ENCODE measurements at regions not wholly inside any gene's neighbourhood (a gene's known extent, or its start where the extent isn't known, plus 50 kb on each side); places are given as distances from the start of the nearest gene placed in this dataset.

DNA sequence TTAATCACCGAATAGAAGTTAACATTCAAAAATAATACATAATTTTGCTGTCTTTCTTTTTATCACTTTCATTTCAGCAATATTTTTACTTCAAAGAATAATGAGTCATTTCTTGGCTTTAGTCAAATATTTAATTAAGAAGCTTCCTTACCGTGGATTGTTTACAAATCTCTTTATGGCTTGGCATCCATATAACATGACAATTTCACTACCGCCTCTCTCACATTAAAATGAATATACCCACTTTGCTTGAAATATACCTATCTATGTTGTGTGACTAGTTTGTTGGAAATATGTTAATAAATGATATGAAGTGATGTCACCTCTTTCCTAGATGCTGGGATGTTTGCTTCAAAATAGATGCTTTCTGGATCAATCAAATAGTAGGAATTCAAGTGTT lies 1203.9 kb downstream of the AMY1C start:
- Histone ChIP-seq H4K20me1 (replicated peaks; ENCODE audit: control insufficient read depth, extremely low read depth, insufficient read depth, low read length) (no peaks in the 10 kb centered on the region), H3K9me3 (replicated peaks; ENCODE audit: control insufficient read depth, insufficient read depth, low read length) (no peaks in the 10 kb centered on the region), H3K4me1 (ENCODE audit: control insufficient read depth, extremely low read depth, insufficient read depth, low read length) (no peaks in the 10 kb centered on the region), H3K4me3 (replicated peaks in 1 of 3; ENCODE audit: insufficient read depth in 1 of 3, low read depth in 1 of 3, low read length in 3 of 3) (no peak overlapping the region), H3K27ac (ENCODE audit: insufficient read depth, low read depth, low read length) (no peak overlapping the region), H3K9ac (replicated peaks; ENCODE audit: extremely low read depth, insufficient read depth, low read length) (no peak overlapping the region), H3K4me2 (ENCODE audit: insufficient read depth, low read length) (no peak overlapping the region), H3K9me1 (replicated peaks; ENCODE audit: control insufficient read depth, extremely low read depth, insufficient read depth, low read length) (no peaks in the 10 kb centered on the region), H3K36me3 (ENCODE audit: control insufficient read depth in 2 of 2, extremely low read depth in 1 of 2, insufficient read depth in 2 of 2, low read length in 2 of 2) (no peaks in the 10 kb centered on the region), H3K79me2 (ENCODE audit: control insufficient read depth, insufficient read depth, low read length) (no peaks in the 10 kb centered on the region), H2AFZ (ENCODE audit: low read depth, low read length) (no peak overlapping the region), H3K27me3 (ENCODE audit: control insufficient read depth in 2 of 2, insufficient read depth in 2 of 2, low read length in 2 of 2) (no peaks in the 10 kb centered on the region)
- TF ChIP-seq GATA2 (IDR thresholded peaks at IDR 0.05; ENCODE audit: insufficient read depth, insufficient read length, low read depth, low read length) (no peak), MYC (IDR thresholded peaks at IDR 0.05; ENCODE audit: low read depth, low read length) (no peak), FOS (IDR thresholded peaks at IDR 0.05; ENCODE audit: borderline replicate concordance, insufficient read depth, low read length) (no peak), JUN (IDR thresholded peaks at IDR 0.05; ENCODE audit: borderline replicate concordance, insufficient read depth, insufficient read length, low read depth) (no peak), POLR2AphosphoS5 (IDR thresholded peaks at IDR 0.05; ENCODE audit: insufficient read depth, low read depth, low read length) (no peak), POLR2A (IDR thresholded peaks at IDR 0.05; ENCODE audit: low read depth, low read length) (no peak), EZH2 (IDR thresholded peaks at IDR 0.05; ENCODE audit: borderline replicate concordance, low read depth, low read length, severe bottlenecking) (no peak)
- TF ChIP-seq, protein P1, sequence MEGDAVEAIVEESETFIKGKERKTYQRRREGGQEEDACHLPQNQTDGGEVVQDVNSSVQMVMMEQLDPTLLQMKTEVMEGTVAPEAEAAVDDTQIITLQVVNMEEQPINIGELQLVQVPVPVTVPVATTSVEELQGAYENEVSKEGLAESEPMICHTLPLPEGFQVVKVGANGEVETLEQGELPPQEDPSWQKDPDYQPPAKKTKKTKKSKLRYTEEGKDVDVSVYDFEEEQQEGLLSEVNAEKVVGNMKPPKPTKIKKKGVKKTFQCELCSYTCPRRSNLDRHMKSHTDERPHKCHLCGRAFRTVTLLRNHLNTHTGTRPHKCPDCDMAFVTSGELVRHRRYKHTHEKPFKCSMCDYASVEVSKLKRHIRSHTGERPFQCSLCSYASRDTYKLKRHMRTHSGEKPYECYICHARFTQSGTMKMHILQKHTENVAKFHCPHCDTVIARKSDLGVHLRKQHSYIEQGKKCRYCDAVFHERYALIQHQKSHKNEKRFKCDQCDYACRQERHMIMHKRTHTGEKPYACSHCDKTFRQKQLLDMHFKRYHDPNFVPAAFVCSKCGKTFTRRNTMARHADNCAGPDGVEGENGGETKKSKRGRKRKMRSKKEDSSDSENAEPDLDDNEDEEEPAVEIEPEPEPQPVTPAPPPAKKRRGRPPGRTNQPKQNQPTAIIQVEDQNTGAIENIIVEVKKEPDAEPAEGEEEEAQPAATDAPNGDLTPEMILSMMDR (IDR thresholded peaks at IDR 0.05; ENCODE audit: extremely low read depth in 1 of 2, insufficient read depth in 1 of 2, low read depth in 1 of 2, low read length in 2 of 2), result no peak
- TF ChIP-seq, protein P2, sequence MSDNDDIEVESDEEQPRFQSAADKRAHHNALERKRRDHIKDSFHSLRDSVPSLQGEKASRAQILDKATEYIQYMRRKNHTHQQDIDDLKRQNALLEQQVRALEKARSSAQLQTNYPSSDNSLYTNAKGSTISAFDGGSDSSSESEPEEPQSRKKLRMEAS (IDR thresholded peaks at IDR 0.05; ENCODE audit: insufficient read depth, insufficient read length), result no peak
- DNase-seq (ENCODE audit: low read depth, low spot score), result no peak
- no TSS peak for BruUV-seq (replicated peaks)
- POLR2A ChIA-PET, result no interaction called here
- dilution Hi-C loops (cut with MboI; ENCODE audit: extremely low pct_ligation_motif_present, low sequenced_read_pairs) (no loop called here), intact Hi-C loops (cut with micrococcal nuclease) (no loop called here)
- CTCF ChIA-PET, result no interaction called here
- FAIRE-seq, result no peak

All from endothelial cell of umbilical vein (primary cell).